GM18511 (cell line): ENCODE measurements at regions not wholly inside any gene's neighbourhood (a gene's known extent, or its start where the extent isn't known, plus 50 kb on each side); places are given as distances from the start of the nearest gene placed in this dataset.

Experiments
- ATAC-seq: cut with Tn5 transposase; IDR thresholded peaks from one replicate; pipeline ENCODE4 v1.9.1; 2021; ENCODE audit warnings: mild to moderate bottlenecking, moderate library complexity; ENCODE audit not compliant: unreplicated experiment

GRCh38 chr12:34391771-34392581 is 369.7 kb downstream of the ALG10 start:
- ATAC-seq: no peak

- ATAC-seq: no peak
These were observed 370.4 kb downstream of the ALG10 start for GRCh38 chr12:34392741-34393085.

DNA sequence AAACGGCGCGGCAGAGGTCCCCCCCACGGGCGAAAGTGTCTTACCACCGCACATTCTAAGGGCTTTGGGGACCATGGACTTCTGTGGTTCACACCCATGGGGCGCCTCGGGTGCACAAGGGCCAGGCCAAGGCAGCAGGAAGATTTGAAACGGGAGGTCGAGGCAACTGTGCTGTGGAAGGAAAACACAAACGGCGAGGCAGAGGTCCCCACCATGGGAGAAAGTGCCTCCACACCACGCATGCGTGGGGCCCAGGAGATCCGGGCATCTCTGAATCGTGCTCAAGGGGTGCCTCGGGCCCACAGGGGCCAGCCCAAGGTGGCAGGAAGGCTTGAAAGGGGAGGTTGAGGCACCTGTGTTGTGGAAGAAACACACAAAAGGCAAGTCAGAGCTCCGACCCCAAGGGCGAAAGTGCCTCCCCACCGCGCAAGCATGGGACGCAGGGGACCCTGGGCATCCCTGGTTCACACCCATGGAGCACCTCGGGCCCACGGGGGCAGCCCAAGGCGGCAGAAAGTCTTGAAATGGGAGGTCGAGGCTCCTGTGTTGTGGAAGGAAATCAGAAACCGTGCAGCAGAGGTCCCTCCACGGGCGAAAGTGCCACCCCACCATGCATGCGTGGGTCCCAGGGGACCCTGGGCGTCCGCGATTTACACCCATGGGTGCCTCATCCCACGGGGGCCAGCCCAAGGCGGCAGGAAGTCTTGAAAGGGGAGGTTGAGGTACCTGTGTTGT is 371.0 kb downstream of the ALG10 start:
- no peak for ATAC-seq

DNA sequence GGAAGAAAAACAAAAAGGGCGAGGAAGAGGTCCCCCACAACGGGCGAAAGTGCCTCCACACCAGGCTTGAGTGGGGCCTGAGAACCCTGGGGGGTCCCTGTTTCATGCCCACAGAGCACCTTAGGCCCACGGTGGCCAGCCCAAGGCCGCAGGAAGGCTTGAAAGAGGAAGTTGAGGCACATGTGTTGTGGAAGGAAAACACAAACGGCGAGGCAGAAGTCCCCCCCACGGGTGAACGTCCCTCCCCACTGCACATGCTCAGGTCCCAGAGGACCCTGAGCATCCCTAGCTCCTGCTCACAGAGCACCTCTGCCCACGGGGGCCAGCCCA is 371.5 kb downstream of the ALG10 start:
- ATAC-seq: no peak

DNA sequence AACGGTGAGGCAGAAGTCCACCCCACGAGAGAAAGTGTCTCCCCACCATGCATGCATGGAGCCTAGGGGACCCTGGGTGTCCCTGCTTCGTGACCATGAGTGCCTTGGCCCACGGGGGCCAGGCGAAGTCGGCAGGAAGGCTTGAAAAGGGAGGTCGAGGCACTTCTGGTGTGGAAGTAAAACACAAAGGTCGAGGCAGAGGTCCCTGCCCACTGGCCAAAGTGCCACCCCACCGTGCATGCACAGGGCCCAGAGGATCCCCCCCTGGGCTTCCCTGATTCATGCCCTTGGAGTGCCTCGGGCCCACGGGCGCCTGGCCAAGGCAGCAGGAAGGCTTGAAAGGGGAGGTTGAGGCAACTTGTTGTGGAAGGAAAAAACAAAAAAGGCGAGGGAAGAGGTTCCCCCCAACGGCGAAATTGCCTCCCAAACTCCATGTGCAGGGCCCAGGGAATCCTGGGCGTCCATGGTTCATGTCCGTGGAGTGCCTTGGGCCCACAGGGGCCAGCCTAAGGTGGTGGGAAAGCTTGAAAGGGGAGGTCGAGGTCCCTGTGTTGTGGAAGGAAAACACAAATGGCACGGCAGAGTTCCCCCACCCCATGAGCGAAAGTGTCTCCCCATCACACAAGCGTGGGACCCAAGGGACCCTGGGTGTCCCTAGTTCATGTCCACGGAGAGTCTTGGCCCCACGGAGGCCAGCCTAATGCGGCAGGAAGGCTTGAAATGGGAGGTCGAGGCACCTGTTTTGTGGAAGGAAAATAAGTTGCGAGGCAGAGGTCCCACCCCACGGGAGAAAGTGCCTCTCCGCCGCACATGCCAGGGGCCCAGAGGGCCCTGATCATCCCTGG is 372.1 kb downstream of the ALG10 start:
- ATAC-seq: no peak

DNA sequence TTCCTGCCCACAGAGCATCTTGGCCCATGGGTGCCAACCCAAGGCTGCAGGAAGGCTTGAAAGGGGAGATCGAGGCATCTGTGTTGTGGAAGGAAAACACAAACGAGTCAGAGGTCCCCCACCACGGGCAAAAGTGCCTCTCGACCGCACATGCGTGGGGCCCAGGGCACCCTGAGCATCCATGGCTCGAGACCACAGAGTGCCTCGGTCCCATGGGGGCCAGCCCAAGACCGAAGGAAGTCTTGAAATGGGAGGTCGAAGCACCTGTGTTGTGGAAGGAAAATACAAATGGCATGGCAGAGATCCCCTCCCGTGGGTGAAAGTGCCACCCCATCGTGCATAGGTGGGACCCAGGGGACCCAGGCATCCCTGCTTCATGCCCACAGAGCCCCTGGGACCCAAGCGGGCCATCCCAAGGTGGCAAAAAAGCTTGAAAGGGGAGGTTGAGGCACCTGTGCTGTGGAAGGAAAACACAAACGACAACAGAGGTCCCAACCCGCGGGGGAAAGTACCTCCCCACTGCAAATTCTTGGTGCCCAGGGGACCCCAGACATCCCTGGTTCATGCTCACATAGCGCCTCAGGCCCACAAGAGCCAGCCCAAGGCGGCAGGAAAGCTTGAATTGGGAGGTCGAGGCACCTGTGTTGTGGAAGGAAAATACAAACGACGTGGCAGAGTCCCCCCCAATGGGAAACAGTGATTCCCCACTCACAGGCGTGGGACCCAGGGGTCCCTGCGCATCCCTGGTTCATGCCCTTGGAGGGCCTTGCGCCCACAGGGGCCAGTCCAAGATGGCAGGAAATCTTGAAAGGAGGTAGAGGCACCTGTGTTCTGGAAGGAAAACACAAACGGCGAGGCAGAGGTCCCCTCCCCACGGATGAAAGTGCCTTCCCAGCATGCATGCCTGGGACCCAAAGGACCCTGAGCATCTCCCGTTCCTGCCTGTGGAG is 373.0 kb downstream of the ALG10 start:
- no peak for ATAC-seq

DNA sequence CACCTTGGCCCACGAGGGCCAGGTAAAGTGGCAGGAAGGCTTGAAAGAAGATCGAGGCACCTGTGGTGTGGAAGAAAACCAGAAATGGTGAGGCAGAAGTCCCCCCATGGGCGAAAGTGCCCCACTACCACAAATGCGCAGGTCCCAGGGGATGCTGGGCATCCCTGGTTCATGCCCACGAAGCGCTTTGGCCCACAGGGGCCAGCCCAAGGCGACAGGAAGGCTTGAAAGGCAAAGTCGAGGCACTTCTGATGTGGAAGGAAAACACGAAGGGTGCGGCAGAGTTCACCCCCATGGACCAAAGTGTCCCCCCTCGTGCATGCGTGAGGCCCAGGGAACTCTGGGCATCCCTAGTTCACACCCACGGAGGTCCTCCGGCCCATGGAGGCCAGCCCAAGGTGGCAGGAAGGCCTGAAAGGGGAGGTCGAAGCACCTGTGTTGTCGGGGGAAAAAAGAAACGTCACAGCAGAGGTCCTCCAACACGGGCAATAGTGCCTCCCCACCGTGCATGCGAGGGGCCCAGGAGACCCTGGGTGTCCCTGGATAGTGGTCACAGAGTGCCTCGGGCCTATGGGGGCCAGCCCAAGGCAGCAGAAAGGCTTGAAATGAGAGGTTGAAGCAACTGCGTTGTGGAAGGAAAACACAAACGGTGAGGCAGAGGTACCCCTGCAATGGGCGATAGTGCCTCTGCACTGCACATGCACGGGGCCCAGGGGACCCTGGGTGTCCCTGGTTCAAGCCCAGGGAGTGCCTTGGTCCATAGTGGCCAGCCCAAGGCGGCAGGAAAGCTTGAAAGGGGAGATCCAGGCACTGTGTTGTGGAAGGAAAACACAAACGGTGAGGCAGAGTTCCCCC is 373.9 kb downstream of the ALG10 start:
- no peak for ATAC-seq

DNA sequence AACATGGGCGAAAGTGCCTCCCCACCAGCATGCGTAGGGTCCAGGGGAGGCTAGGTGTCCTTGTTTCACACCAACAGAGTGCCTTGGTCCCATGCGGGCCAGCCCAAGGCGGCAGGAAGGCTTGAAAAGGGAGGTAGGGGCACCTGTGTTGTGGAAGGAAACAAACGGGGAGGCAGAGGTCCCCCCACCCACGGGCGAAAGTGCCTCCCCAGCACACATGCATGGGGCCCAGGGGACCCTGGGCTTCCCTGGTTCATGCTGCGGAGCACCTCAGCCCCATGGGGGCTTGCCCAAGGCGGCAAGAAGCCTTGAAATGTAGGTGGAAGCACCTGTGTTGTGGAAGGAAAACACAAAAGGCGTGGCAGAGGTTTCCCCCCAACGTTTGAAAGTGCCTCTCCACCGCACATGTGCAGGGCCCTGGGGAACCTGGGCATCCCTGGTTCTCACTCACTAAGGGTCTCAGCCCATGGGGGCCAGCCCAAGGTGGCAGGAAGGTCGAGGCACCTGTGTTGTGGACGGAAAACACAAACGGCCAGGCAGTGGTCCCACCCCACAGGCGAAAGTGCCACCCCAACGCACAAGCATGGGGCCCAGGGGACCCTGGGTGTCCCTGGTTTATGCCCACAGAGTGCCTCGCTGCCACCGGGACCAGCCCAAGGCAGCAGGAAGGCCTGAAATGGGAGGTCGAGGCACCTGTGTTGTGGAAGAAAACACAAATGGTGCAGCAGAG is 374.7 kb downstream of the ALG10 start:
- ATAC-seq: no peak

DNA sequence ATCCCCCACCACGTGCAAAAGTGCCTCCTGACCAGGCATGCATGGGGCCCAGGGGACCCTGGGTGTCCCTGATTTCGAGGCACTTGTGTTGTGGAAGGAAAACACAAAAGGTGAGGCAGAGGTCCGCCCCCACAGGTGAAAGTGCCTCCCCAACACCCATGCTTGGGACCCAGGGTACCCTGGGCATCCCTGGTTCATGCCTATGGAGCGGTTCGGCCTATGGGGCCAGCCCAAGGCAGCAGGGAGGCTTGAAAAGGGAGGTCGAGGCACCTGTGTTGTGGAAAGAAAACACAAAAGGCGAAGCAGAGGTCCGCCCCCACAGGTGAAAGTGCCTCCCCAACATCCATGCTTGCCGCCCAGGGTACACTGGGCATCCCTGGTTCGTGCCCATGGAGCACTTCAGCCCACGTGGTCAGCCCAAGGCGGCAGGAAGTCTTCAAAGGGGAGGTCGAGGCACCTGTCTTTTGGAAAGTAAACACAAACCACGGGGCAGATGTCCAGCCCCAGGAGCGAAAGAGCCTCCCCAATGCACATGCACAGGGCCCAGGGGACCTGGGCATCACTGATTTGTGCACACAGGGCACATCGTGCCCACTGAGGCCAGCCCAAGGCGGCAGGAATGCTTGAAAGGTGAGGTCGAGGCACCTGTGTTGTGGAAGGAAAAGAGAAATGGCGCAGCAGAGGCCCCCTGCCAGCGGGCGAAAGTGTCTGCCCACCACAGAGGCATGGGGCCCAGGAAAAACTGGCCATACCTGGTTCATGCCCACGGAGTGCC is 375.5 kb downstream of the ALG10 start:
- ATAC-seq: no peak

DNA sequence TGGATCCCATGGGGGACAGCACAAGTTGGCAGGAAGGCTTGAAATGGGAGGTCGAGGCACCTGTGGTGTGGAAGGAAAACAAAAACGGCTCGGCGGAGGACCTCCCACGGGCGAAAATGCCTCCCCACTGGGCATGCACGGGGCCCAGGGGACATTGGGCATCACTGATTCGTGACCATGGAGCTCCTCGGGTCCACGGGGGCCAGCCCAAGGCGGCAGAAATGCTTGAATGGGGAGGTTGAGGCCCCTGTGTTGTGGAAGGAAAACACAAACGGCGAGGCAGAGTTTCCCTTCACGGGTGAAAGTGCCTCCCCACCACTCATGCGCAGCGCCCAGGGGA is 376.0 kb downstream of the ALG10 start:
- no peak for ATAC-seq

GRCh38 chr12:34398706-34399630 is 376.7 kb downstream of the ALG10 start:
- ATAC-seq: no peak

DNA sequence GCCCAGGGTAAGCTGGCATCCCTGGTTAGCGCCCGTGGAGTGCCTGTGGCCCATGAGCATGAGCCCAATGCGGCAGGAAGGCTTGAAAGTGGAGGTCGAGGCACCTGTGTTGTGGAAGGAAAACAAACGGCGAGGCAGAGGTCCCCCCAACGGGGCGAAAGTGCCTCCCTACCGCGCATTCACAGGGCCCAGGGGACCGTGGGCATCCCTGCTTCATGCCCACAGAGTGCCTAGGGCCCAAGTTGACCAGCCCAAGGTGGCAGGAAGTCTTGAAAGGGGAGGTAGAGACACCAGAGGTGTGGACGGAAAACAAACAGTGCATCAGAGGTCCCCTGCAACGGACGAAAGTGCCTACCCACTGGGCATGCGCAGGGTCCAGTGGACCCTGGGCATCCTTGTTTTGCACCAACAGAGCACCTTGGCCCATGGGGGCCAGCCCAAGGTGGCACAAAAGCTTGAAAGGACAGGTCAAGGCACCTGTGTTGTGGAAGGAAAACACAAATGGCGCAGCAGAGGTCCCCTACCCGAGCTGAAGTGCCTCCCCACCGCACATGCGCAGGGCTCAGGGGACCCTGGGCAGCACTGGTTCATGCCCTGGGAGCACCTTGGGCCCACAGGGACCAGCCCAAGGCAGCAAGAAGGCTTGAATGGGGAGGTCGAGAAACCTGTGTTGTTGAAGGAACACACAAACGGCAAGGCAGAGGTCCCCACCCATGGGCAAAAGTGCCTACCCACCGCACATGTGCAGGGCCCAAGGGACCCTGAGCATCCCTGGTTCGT is 377.5 kb downstream of the ALG10 start:
- ATAC-seq: no peak

- ATAC-seq: no peak
These were observed 378.1 kb downstream of the ALG10 start for GRCh38 chr12:34400411-34400881.

GRCh38 chr12:34400986-34401658 is 378.8 kb downstream of the ALG10 start:
- no peak for ATAC-seq

GRCh38 chr12:34401659-34402227 is 379.4 kb downstream of the ALG10 start:
- no peak for ATAC-seq
